Bronchial epithelial cell (primary cell): ENCODE measurements at regions not wholly inside any gene's neighbourhood (a gene's known extent, or its start where the extent isn't known, plus 50 kb on each side); places are given as distances from the start of the nearest gene placed in this dataset.

Source experiments
- DNase-seq: peaks from one replicate; pipeline ENCODE4 v3.0.0-alpha.2; 2010; ENCODE audit warnings: low read depth
- FAIRE-seq: peaks from 2 replicates; lab custom pipeline; 2011; peaks lifted over from hg19 to GRCh38; lab: Jason Lieb, UNC
- H3K27me3 ChIP-seq: 2 replicates; pipeline ENCODE4 v1.5.1; 2011; ENCODE audit warnings: low read length; ENCODE audit not compliant: control insufficient read depth, insufficient read depth
- H3K36me3 ChIP-seq: 2 replicates; pipeline ENCODE4 v1.5.1; 2011; ENCODE audit warnings: low read length; ENCODE audit not compliant: control insufficient read depth, insufficient read depth
- H3K4me3 ChIP-seq: 2 replicates; pipeline ENCODE4 v1.5.1; 2011; ENCODE audit warnings: mild to moderate bottlenecking, low read depth, low read length, control low read depth
- CTCF ChIP-seq: IDR thresholded peaks from 2 replicates; pipeline ENCODE4 v1.5.1; 2011; ENCODE audit warnings: mild to moderate bottlenecking, moderate library complexity, low read length, control low read depth, inconsistent platforms; ENCODE audit not compliant: insufficient read depth, severe bottlenecking

DNA sequence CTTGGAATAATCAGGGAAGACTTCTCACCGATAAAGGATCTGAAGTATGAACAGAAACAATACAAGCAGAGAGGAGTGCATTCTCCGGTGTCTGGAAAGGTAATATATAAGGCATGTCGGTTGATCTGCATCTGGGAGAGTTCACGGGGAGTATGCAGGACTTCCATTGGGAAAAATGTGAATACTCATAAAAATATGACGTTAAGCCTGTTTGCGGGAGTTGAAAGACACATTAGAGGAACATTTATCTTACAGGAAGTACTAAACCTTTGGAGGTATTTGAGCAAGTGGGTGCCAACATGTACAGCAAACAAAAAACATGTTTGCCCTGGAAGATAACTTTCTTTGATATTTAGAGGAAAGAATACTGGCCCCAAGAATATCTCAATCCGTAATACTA, 286.8 kb downstream of the SLITRK6 start:
- FAIRE-seq = no peak
- TF ChIP-seq CTCF = no peak
- DNase-seq = peak; percentile 66
- H3K36me3 ChIP-seq = no peaks in the 10 kb centered on the region
- H3K27me3 ChIP-seq = no peaks in the 10 kb centered on the region
- no peak overlapping the region for H3K4me3 ChIP-seq

DNA sequence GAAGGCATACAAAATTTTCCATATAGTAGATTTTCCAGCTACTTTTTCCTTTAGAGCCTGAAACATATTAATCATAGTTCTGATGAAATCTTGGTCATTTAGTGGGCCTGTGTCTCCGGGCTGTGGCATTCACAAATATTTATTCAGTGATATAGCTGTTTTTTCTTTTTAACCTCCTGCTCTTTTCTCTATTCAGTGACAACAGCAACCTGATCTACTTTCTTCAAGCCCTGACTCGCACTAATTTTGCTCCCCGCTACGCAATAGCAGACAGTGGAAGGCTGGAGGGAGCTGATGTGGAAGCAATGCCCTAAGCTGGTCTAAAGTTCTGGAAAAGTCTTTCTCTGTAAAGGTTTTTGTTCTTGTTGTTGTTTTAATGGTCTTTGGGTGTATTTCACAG, 289.7 kb downstream of the SLITRK6 start:
- H3K27me3 ChIP-seq = no peaks in the 10 kb centered on the region
- FAIRE-seq = peak; percentile 28
- no peak for TF ChIP-seq CTCF
- H3K36me3 ChIP-seq = no peaks in the 10 kb centered on the region
- no peak overlapping the region for H3K4me3 ChIP-seq
- peak; percentile 95 for DNase-seq

GRCh38 chr13:85508683-85509329, 290.4 kb downstream of the SLITRK6 start:
- FAIRE-seq (no peak), DNase-seq (peak; percentile 37)
- Histone ChIP-seq H3K36me3 (no peaks in the 10 kb centered on the region), H3K27me3 (no peaks in the 10 kb centered on the region), H3K4me3 (no peak overlapping the region)
- TF ChIP-seq CTCF = no peak

GRCh38 chr13:85503797-85504196, 295.4 kb downstream of the SLITRK6 start:
- Histone ChIP-seq H3K36me3 (no peaks in the 10 kb centered on the region), H3K4me3 (no peak overlapping the region), H3K27me3 (no peaks in the 10 kb centered on the region)
- DNase-seq = peak; percentile 47
- TF ChIP-seq CTCF = no peak
- FAIRE-seq = no peak

- no peaks in the 10 kb centered on the region for H3K27me3 ChIP-seq
- DNase-seq = no peak
- no peak for TF ChIP-seq CTCF
- H3K4me3 ChIP-seq = no peak overlapping the region
- H3K36me3 ChIP-seq = no peaks in the 10 kb centered on the region
- no peak for FAIRE-seq
Measured at GRCh38 chr13:85501616-85502015, 297.6 kb downstream of the SLITRK6 start.

DNA sequence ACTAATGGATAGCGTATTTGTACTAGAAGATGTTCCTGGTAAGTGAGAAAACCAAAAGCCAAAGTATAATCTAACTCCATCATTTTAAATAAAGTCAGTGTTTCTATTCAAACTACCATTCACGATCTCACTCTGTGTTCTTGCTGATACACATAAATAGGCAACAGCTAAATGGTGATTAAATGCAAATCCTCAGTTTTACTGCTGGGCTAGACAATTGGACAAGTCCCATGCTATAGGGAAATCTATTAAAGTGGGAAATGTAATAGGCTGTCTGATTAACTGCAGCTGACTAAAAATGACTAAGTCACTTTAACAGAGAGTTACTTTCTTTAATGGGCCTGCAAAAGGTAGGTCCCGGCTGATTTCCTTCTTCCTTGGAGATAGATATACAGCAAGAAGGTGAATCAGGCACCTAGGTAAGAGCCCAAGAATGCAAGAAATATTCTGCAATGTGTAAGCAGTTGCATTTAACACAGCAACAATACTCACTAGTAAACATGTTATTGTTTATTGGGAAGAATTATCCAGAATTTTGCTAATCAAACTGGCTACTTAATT, 298.4 kb downstream of the SLITRK6 start:
- no peak for FAIRE-seq
- Histone ChIP-seq H3K36me3 (no peaks in the 10 kb centered on the region), H3K4me3 (no peak overlapping the region), H3K27me3 (no peaks in the 10 kb centered on the region)
- DNase-seq = peak; percentile 86
- TF ChIP-seq CTCF = no peak
